ENCODE measurements at regions not wholly inside any gene's neighbourhood (a gene's known extent, or its start where the extent isn't known, plus 50 kb on each side); places are given as distances from the start of the nearest gene placed in this dataset.

DNA sequence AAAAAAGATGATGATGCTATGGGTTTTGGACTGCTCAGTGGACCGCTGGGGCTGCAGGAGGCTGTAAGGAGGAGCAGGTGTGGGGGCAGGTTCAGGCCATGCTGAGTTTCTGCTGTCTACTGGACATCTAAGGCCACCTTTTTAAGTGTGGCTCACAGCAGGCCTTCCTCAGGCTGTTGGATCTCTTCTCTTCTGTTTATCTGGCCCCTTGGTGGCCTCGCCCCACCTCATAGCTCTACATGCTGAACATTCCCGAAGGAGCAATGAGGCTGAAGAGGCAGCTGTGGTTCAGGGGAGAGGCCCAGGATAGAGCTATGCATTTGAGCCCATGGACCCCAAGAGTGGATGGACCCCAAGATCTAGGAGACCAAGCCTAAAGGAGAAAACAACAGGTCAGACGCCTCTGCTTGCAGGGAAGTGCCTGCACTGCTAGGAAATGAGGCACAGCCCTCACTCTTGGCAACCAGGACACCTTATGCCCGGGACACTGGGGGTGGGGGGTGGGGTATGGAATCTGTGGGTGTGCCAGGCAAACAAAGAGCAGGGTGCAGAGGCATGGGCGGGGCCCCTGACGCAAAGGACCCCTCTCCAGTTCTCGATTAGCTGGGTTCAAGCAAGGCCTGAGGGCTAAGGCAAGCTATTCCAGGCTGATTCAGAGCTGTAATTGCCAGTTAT, 168.9 kb downstream of the BCOR start:
- Histone ChIP-seq H3K27me3 (ENCODE audit: low read length) (no peaks in the 10 kb centered on the region), H3K4me3 (ENCODE audit: insufficient read depth, low read length, poor library complexity, severe bottlenecking) (no peak overlapping the region), H3K79me2 (ENCODE audit: insufficient read depth, low read length) (no peaks in the 10 kb centered on the region), H3K9me3 (ENCODE audit: insufficient read depth, low read length) (no peaks in the 10 kb centered on the region), H4K20me1 (ENCODE audit: low read depth, low read length) (no peaks in the 10 kb centered on the region), H3K36me3 (ENCODE audit: low read length) (no peaks in the 10 kb centered on the region), H3K9me2 (replicated peaks; ENCODE audit: insufficient read depth, low read length) (no peaks in the 10 kb centered on the region), H3K4me2 (ENCODE audit: low read depth, low read length, poor library complexity, severe bottlenecking) (no peak overlapping the region), H3K27ac (ENCODE audit: low read depth, low read length) (no peak overlapping the region), H3K9ac (ENCODE audit: low read length) (no peak overlapping the region), H3F3A (ENCODE audit: insufficient read depth) (no peaks in the 10 kb centered on the region), H2AFZ (ENCODE audit: low read depth, low read length, severe bottlenecking) (no peak overlapping the region)
- TF ChIP-seq, protein P1, sequence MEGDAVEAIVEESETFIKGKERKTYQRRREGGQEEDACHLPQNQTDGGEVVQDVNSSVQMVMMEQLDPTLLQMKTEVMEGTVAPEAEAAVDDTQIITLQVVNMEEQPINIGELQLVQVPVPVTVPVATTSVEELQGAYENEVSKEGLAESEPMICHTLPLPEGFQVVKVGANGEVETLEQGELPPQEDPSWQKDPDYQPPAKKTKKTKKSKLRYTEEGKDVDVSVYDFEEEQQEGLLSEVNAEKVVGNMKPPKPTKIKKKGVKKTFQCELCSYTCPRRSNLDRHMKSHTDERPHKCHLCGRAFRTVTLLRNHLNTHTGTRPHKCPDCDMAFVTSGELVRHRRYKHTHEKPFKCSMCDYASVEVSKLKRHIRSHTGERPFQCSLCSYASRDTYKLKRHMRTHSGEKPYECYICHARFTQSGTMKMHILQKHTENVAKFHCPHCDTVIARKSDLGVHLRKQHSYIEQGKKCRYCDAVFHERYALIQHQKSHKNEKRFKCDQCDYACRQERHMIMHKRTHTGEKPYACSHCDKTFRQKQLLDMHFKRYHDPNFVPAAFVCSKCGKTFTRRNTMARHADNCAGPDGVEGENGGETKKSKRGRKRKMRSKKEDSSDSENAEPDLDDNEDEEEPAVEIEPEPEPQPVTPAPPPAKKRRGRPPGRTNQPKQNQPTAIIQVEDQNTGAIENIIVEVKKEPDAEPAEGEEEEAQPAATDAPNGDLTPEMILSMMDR (IDR thresholded peaks at IDR 0.05; ENCODE audit: insufficient read depth, low read length, poor library complexity, severe bottlenecking), result no peak
- no peak for TF ChIP-seq EZH2phosphoT487 (conservative IDR thresholded peaks at IDR 0.05; ENCODE audit: low read length)

DNA sequence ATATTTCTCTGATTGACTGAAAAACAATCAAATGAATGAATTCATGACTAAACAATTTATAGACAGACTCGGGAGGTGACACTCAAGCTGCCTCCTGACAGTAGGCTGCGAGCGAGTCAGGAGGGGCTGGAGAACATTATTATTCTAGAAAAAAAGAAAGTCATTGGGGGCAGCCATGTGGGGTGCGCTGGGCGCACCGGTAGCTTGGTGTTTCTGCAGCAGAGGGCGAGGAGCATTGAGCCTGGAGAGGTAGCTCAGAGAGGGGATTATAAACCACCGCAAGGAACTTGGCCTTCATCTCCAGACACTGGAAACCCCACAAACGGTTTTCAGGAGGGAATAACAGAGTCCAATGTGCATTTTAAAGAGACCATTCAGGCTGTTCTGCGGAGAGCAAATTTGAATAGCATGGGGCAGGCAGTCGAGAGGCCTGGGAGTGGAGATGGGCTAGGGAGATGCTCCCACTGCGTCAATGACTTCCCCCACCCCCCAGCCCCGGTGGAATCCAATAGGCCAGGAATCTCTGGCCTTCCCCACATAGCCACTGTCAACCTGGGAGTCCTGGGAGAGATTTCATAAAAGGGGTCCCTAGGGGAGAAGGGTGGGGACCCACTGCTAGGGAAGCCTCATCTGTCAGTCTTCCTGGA, 168.3 kb downstream of the BCOR start:
- H3K4me2 ChIP-seq (ENCODE audit: low read depth, low read length, poor library complexity, severe bottlenecking), result no peak overlapping the region
- TF ChIP-seq EZH2phosphoT487 (conservative IDR thresholded peaks at IDR 0.05; ENCODE audit: low read length), result no peak
- TF ChIP-seq, protein P1 (IDR thresholded peaks at IDR 0.05; ENCODE audit: insufficient read depth, low read length, poor library complexity, severe bottlenecking), result no peak

DNA sequence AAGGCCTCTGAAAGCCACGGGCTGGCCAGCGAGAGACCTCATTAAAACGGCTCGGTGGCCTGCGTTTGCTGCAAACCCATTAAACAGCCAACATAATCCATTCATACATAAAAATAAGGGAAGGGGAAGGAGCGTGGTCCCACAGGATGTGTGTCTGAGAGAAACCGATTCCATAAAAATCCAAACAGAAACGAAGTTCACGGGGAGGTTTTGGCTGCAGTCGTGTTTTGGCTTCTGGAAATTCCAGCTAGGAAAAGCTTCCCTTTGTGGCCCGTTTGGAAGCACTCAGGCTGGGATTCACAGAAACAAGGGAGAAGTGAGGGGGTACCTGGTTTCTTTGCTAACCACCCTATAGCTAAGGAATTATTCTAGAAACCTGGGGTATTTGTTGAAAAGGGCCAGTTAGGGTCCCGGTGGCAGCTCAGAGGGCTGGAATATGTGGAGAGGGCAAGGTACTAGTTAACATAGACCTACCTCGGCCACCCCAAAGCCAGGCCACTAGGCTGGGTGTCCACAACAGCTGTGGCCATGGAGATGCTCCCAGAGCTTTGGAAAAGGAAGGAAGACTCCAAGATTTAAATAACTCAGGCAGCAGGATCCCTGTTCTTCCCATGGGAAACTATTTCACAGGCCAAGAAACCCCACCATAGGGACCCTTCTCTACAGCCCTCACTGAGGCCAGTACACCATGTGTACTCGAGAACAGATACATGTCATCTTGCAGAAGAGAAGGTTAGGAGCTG, 166.8 kb downstream of the BCOR start:
- Histone ChIP-seq H3K9ac (ENCODE audit: low read length) (no peak overlapping the region), H3K36me3 (ENCODE audit: low read length) (no peaks in the 10 kb centered on the region), H3K27ac (ENCODE audit: low read depth, low read length) (no peak overlapping the region), H4K20me1 (ENCODE audit: low read depth, low read length) (no peaks in the 10 kb centered on the region), H3F3A (ENCODE audit: insufficient read depth) (no peaks in the 10 kb centered on the region), H3K4me3 (ENCODE audit: insufficient read depth, low read length, poor library complexity, severe bottlenecking) (no peak overlapping the region), H3K4me2 (ENCODE audit: low read depth, low read length, poor library complexity, severe bottlenecking) (no peak overlapping the region), H3K79me2 (ENCODE audit: insufficient read depth, low read length) (no peaks in the 10 kb centered on the region), H2AFZ (ENCODE audit: low read depth, low read length, severe bottlenecking) (no peak overlapping the region), H3K27me3 (ENCODE audit: low read length) (no peaks in the 10 kb centered on the region), H3K9me2 (replicated peaks; ENCODE audit: insufficient read depth, low read length) (no peaks in the 10 kb centered on the region), H3K9me3 (ENCODE audit: insufficient read depth, low read length) (no peaks in the 10 kb centered on the region)
- no peak for TF ChIP-seq EZH2phosphoT487 (conservative IDR thresholded peaks at IDR 0.05; ENCODE audit: low read length)
- TF ChIP-seq, protein P1 (IDR thresholded peaks at IDR 0.05; ENCODE audit: insufficient read depth, low read length, poor library complexity, severe bottlenecking), result no peak

More for the DNA sequence above, 168.3 kb downstream of the BCOR start:
- H4K20me1 ChIP-seq (ENCODE audit: low read depth, low read length), result no peaks in the 10 kb centered on the region
- H3K27me3 ChIP-seq (ENCODE audit: low read length), result no peaks in the 10 kb centered on the region
- no peaks in the 10 kb centered on the region for H3F3A ChIP-seq (ENCODE audit: insufficient read depth)
- no peaks in the 10 kb centered on the region for H3K36me3 ChIP-seq (ENCODE audit: low read length)
- no peaks in the 10 kb centered on the region for H3K79me2 ChIP-seq (ENCODE audit: insufficient read depth, low read length)
- H3K9me3 ChIP-seq (ENCODE audit: insufficient read depth, low read length), result no peaks in the 10 kb centered on the region
- H2AFZ ChIP-seq (ENCODE audit: low read depth, low read length, severe bottlenecking), result no peak overlapping the region
- H3K9me2 ChIP-seq (replicated peaks; ENCODE audit: insufficient read depth, low read length), result no peaks in the 10 kb centered on the region
- H3K27ac ChIP-seq (ENCODE audit: low read depth, low read length), result no peak overlapping the region
- no peak overlapping the region for H3K4me3 ChIP-seq (ENCODE audit: insufficient read depth, low read length, poor library complexity, severe bottlenecking)
- no peak overlapping the region for H3K9ac ChIP-seq (ENCODE audit: low read length)
